ENCODE measurements at regions not wholly inside any gene's neighbourhood (a gene's known extent, or its start where the extent isn't known, plus 50 kb on each side); places are given as distances from the start of the nearest gene placed in this dataset.

- TF ChIP-seq REST (IDR thresholded peaks at IDR 0.05): no peak
- TF ChIP-seq GABPA (IDR thresholded peaks at IDR 0.05 in 1 of 2, conservative IDR thresholded peaks at IDR 0.05 in 1 of 2): no peak
- TF ChIP-seq FOXA2 (IDR thresholded peaks at IDR 0.05): no peak
- TF ChIP-seq FOXA1 (IDR thresholded peaks at IDR 0.05): no peak
- no peak for TF ChIP-seq EGR1 (IDR thresholded peaks at IDR 0.05; ENCODE audit: low read depth in 2 of 2)
These were observed 130.3 kb downstream of the DAD1 start (continued) for GRCh38 chr14:22458737-22459136.

GRCh38 chr14:22456998-22457594, 131.9 kb downstream of the DAD1 start:
- no peak overlapping the region for H3K27ac ChIP-seq (ENCODE audit: low read depth in 1 of 2, low read length in 2 of 2)
- DNase-seq (ENCODE audit: low spot score): no peak
- no peak overlapping the region for H3K4me3 ChIP-seq (ENCODE audit: low read depth in 1 of 3, low read length in 3 of 3)
- TF ChIP-seq REST (IDR thresholded peaks at IDR 0.05) (no peak), RXRA (IDR thresholded peaks at IDR 0.05) (no peak), FOXA2 (IDR thresholded peaks at IDR 0.05) (no peak), TAF1 (conservative IDR thresholded peaks at IDR 0.05) (no peak), NR2F2 (IDR thresholded peaks at IDR 0.05) (no peak), EGR1 (IDR thresholded peaks at IDR 0.05; ENCODE audit: low read depth in 2 of 2) (no peak), YY1 (IDR thresholded peaks at IDR 0.05) (no peak), GABPA (IDR thresholded peaks at IDR 0.05 in 1 of 2, conservative IDR thresholded peaks at IDR 0.05 in 1 of 2) (no peak), JUND (IDR thresholded peaks at IDR 0.05) (no peak), SP1 (IDR thresholded peaks at IDR 0.05) (no peak), HNF4A (conservative IDR thresholded peaks at IDR 0.05) (no peak), ATF3 (IDR thresholded peaks at IDR 0.05) (no peak), RAD21 (IDR thresholded peaks at IDR 0.05) (no peak), MAX (IDR thresholded peaks at IDR 0.05) (no peak), HNF4G (IDR thresholded peaks at IDR 0.05) (no peak), ZBTB33 (IDR thresholded peaks at IDR 0.05) (no peak), FOXA1 (IDR thresholded peaks at IDR 0.05) (no peak), CTCF (IDR thresholded peaks at IDR 0.05; ENCODE audit: low read depth, low read length, missing input control) (no peak)
- no peaks in the 10 kb centered on the region for H3K36me3 ChIP-seq (ENCODE audit: control insufficient read depth in 4 of 4, insufficient read depth in 3 of 4, low read depth in 1 of 4, low read length in 3 of 4)
- peaks cover 0 to 6% (median 2%) of the 10 kb centered on the region in 4 donors for H3K27me3 ChIP-seq (ENCODE audit: control insufficient read depth in 4 of 4, insufficient read depth in 4 of 4, low read length in 3 of 4)
- no peaks in the 10 kb centered on the region for H3K9me3 ChIP-seq (ENCODE audit: control insufficient read depth in 4 of 4, low read length in 3 of 4)
- 66% methylated on average over 2 of the region's 2 CpGs for WGBS
- no peak overlapping the region for H3K9ac ChIP-seq (ENCODE audit: low read depth in 1 of 2, low read length in 2 of 2)
- no peaks in the 10 kb centered on the region for H3K4me1 ChIP-seq (ENCODE audit: control insufficient read depth in 4 of 4, insufficient read depth in 4 of 4, low read length in 3 of 4)

Data from liver (tissue), 8 donors.